ENCODE measurements at regions not wholly inside any gene's neighbourhood (a gene's known extent, or its start where the extent isn't known, plus 50 kb on each side); places are given as distances from the start of the nearest gene placed in this dataset.
"Not testable (repeated sequence)": the region's sequence is repeated elsewhere in the genome, so short reads cannot be mapped to it uniquely, and the experiment has no call there.

- Histone ChIP-seq H3K9me3 (no peaks in the 10 kb centered on the region), H3K27me3 (no peaks in the 10 kb centered on the region), H3K4me1 (no peaks in the 10 kb centered on the region), H3K27ac (no peak overlapping the region), H3K4me3 (no peak overlapping the region), H3K36me3 (no peaks in the 10 kb centered on the region)
- TF ChIP-seq CTCF (IDR thresholded peaks at IDR 0.05) (no peak), POLR2AphosphoS5 (IDR thresholded peaks at IDR 0.05) (no peak), POLR2A (IDR thresholded peaks at IDR 0.05) (no peak), EP300 (IDR thresholded peaks at IDR 0.05) (no peak)
- intact Hi-C loops (cut with DNase I; ENCODE audit: low total_unique reads): no loop called here
- WGBS, 5 donors: 33 to 56% (median 49%) methylated on average over 2 of the region's 2 CpGs
- DNase-seq: no peak
Measured at GRCh38 chr15:35958975-35959374, 413.0 kb upstream of the DPH6 start.

- Histone ChIP-seq H3K4me1 (no peaks in the 10 kb centered on the region), H3K27me3 (no peaks in the 10 kb centered on the region), H3K27ac (no peak overlapping the region), H3K36me3 (no peaks in the 10 kb centered on the region), H3K4me3 (no peak overlapping the region), H3K9me3 (no peaks in the 10 kb centered on the region)
- 56 to 88% (median 62%) methylated on average over 2 of the region's 2 CpGs for WGBS, 5 donors
- no peak for DNase-seq
- TF ChIP-seq EP300 (IDR thresholded peaks at IDR 0.05) (no peak), POLR2A (IDR thresholded peaks at IDR 0.05) (no peak), POLR2AphosphoS5 (IDR thresholded peaks at IDR 0.05) (no peak), CTCF (IDR thresholded peaks at IDR 0.05) (no peak)
- intact Hi-C loops (cut with DNase I; ENCODE audit: low total_unique reads): no loop called here
Measured at GRCh38 chr15:35963326-35963725, 417.4 kb upstream of the DPH6 start.

GRCh38 chr15:35966781-35967180 lies 420.8 kb upstream of the DPH6 start:
- H3K9me3 ChIP-seq: no peaks in the 10 kb centered on the region
- no peak overlapping the region for H3K27ac ChIP-seq
- H3K4me1 ChIP-seq: no peaks in the 10 kb centered on the region
- no peak for TF ChIP-seq POLR2A (IDR thresholded peaks at IDR 0.05)
- TF ChIP-seq EP300 (IDR thresholded peaks at IDR 0.05): no peak
- no peak for TF ChIP-seq POLR2AphosphoS5 (IDR thresholded peaks at IDR 0.05)
- no peak overlapping the region for H3K4me3 ChIP-seq
- H3K36me3 ChIP-seq: no peaks in the 10 kb centered on the region
- DNase-seq: no peak
- WGBS, 5 donors: 74 to 82% (median 80%) methylated on average over 2 of the region's 2 CpGs
- intact Hi-C loops (cut with DNase I; ENCODE audit: low total_unique reads): no loop called here
- H3K27me3 ChIP-seq: no peaks in the 10 kb centered on the region

- H3K4me3 ChIP-seq; H3K9me3 ChIP-seq; H3K36me3 ChIP-seq; intact Hi-C loops (cut with DNase I; ENCODE audit: low total_unique reads); H3K27ac ChIP-seq; DNase-seq; H3K27me3 ChIP-seq; H3K4me1 ChIP-seq: not testable (repeated sequence)
- WGBS, 5 donors: 87 to 94% (median 92%) methylated on average over 17 of the region's 17 CpGs
Measured at GRCh38 chr15:35967968-35968367, 422.0 kb upstream of the DPH6 start.

GRCh38 chr15:35973029-35973428 lies 427.1 kb upstream of the DPH6 start:
- Histone ChIP-seq H3K36me3 (no peaks in the 10 kb centered on the region), H3K4me1 (no peaks in the 10 kb centered on the region), H3K9me3 (no peaks in the 10 kb centered on the region), H3K4me3 (no peak overlapping the region), H3K27me3 (no peaks in the 10 kb centered on the region), H3K27ac (no peak overlapping the region)
- 17 to 57% (median 42%) methylated on average over 1 of the region's 1 CpG for WGBS, 5 donors
- peak in 1 of 2 donors; percentile 22 for DNase-seq
- intact Hi-C loops (cut with DNase I; ENCODE audit: low total_unique reads): no loop called here
- TF ChIP-seq EP300 (IDR thresholded peaks at IDR 0.05): no peak
- no peak for TF ChIP-seq CTCF (IDR thresholded peaks at IDR 0.05)
- TF ChIP-seq POLR2A (IDR thresholded peaks at IDR 0.05): no peak
